GM20000 (cell line): ENCODE measurements at regions not wholly inside any gene's neighbourhood (a gene's known extent, or its start where the extent isn't known, plus 50 kb on each side); places are given as distances from the start of the nearest gene placed in this dataset.

Experiments
- DNase-seq: peaks from one replicate; pipeline ENCODE4 v3.0.0; 2012; ENCODE audit warnings: low spot score
- CTCF ChIP-seq: IDR thresholded peaks from 2 replicates; pipeline ENCODE4 v1.5.1; 2012; ENCODE audit warnings: mild to moderate bottlenecking, control low read depth; ENCODE audit errors: extremely low read depth, missing control alignments

GRCh38 chr1:101738475-101738874 is 258.3 kb downstream of the OLFM3 start:
- DNase-seq = no peak
- no peak for TF ChIP-seq CTCF

- TF ChIP-seq CTCF = no peak
These were observed 257.6 kb downstream of the OLFM3 start for GRCh38 chr1:101739146-101739545.

GRCh38 chr1:101739826-101740330 is 256.8 kb downstream of the OLFM3 start:
- no peak for DNase-seq
- no peak for TF ChIP-seq CTCF

More at GRCh38 chr1:101739146-101739545, 257.6 kb downstream of the OLFM3 start:
- no peak for DNase-seq

- no peak for TF ChIP-seq CTCF
These were observed 254.8 kb downstream of the OLFM3 start for GRCh38 chr1:101741910-101742309.

GRCh38 chr1:101742509-101742908 is 254.2 kb downstream of the OLFM3 start:
- no peak for DNase-seq
- no peak for TF ChIP-seq CTCF

More at GRCh38 chr1:101741910-101742309, 254.8 kb downstream of the OLFM3 start:
- no peak for DNase-seq

- TF ChIP-seq CTCF = no peak
- no peak for DNase-seq
These were observed 251.0 kb downstream of the OLFM3 start for GRCh38 chr1:101745551-101746270.

- TF ChIP-seq CTCF = no peak
- no peak for DNase-seq
These were observed 248.6 kb downstream of the OLFM3 start for GRCh38 chr1:101748077-101748476.
